ENCODE measurements at regions not wholly inside any gene's neighbourhood (a gene's known extent, or its start where the extent isn't known, plus 50 kb on each side); places are given as distances from the start of the nearest gene placed in this dataset.

DNA sequence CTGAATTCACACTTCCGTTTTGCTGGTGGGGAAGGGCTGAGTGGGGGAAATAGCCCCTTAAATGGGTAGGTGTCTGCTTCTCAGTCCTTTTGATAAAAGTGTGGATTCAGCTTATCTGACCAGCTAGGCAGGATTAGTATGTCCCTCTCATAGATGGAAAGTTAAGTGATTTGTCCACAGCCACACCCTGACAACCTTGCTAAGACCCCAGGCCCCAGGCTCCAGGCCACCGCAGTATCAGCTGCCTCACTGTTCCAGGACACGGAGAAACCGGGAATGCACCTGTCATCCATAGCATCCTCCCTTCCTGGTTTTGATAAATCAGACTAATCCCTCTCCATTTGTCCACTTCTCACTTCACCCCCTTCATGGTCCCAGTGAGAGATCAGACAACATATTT is 197.7 kb downstream of the USP12 start:
- no peak for ATAC-seq
- TF ChIP-seq GLIS3 (CRISPR knock-in tag; IDR thresholded peaks at IDR 0.05) (no peak), OSR1 (CRISPR knock-in tag; IDR thresholded peaks at IDR 0.05) (no peak), TOX (CRISPR knock-in tag; IDR thresholded peaks at IDR 0.05; ENCODE audit: borderline replicate concordance) (no peak), CSRNP3 (CRISPR knock-in tag; IDR thresholded peaks at IDR 0.05) (no peak), ESRRG (CRISPR knock-in tag; IDR thresholded peaks at IDR 0.05) (no peak), ARNTL (CRISPR knock-in tag; IDR thresholded peaks at IDR 0.05; ENCODE audit: borderline replicate concordance, low read depth) (no peak), CSDC2 (CRISPR knock-in tag; IDR thresholded peaks at IDR 0.05) (no peak), PATZ1 (CRISPR knock-in tag; IDR thresholded peaks at IDR 0.05; ENCODE audit: borderline replicate concordance) (no peak), ZC3H10 (CRISPR knock-in tag; IDR thresholded peaks at IDR 0.05) (no peak), TCF4 (CRISPR knock-in tag; IDR thresholded peaks at IDR 0.05; ENCODE audit: borderline replicate concordance) (no peak)

DNA sequence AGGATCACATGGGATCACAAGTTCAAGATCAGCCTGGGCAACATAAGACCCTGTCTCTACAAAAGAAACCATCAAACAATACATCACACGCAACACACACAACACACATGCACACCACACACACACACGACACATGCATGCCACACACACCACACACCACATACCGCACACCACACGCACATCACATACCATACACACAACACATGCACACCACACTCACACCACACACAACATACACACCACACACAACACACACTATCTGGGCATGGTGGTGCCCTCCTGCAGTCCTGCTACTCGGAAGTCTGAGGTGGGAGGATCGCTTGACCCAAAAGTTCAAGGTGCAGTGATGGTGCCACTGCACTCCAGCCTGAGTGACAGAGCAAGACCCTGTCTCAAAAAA is 198.3 kb downstream of the USP12 start:
- no peak for ATAC-seq
- no peak for TF ChIP-seq PPARA (CRISPR knock-in tag; IDR thresholded peaks at IDR 0.05; ENCODE audit: borderline replicate concordance)
- TF ChIP-seq PATZ1 (CRISPR knock-in tag; IDR thresholded peaks at IDR 0.05; ENCODE audit: borderline replicate concordance): no peak
- no peak for TF ChIP-seq ZNF565 (CRISPR knock-in tag; conservative IDR thresholded peaks at IDR 0.05; ENCODE audit: low read depth)
- TF ChIP-seq ZFP30 (CRISPR knock-in tag; IDR thresholded peaks at IDR 0.05): no peak
- TF ChIP-seq ZFP3 (CRISPR knock-in tag; IDR thresholded peaks at IDR 0.05): no peak
- TF ChIP-seq BACH2 (CRISPR knock-in tag; IDR thresholded peaks at IDR 0.05; ENCODE audit: borderline replicate concordance): no peak
- no peak for TF ChIP-seq ISL1 (CRISPR knock-in tag; IDR thresholded peaks at IDR 0.05)
- TF ChIP-seq ZNF8 (CRISPR knock-in tag; IDR thresholded peaks at IDR 0.05): no peak
- no peak for TF ChIP-seq OSR1 (CRISPR knock-in tag; IDR thresholded peaks at IDR 0.05)
- no peak for TF ChIP-seq GLIS3 (CRISPR knock-in tag; IDR thresholded peaks at IDR 0.05)
- no peak for TF ChIP-seq ESRRG (CRISPR knock-in tag; IDR thresholded peaks at IDR 0.05)
- no peak for TF ChIP-seq RARB (CRISPR knock-in tag; IDR thresholded peaks at IDR 0.05)
- no peak for TF ChIP-seq POU6F1 (CRISPR knock-in tag; IDR thresholded peaks at IDR 0.05; ENCODE audit: borderline replicate concordance, low read depth)
- TF ChIP-seq ZNF70 (CRISPR knock-in tag; IDR thresholded peaks at IDR 0.05): no peak
- no peak for TF ChIP-seq TCF4 (CRISPR knock-in tag; IDR thresholded peaks at IDR 0.05; ENCODE audit: borderline replicate concordance)
- no peak for TF ChIP-seq CSDC2 (CRISPR knock-in tag; IDR thresholded peaks at IDR 0.05)
- TF ChIP-seq SNAI2 (CRISPR knock-in tag; IDR thresholded peaks at IDR 0.05): no peak
- no peak for TF ChIP-seq TOX (CRISPR knock-in tag; IDR thresholded peaks at IDR 0.05; ENCODE audit: borderline replicate concordance)
- TF ChIP-seq ARNTL (CRISPR knock-in tag; IDR thresholded peaks at IDR 0.05; ENCODE audit: borderline replicate concordance, low read depth): no peak

GRCh38 chr13:26971990-26972887 is 199.4 kb downstream of the USP12 start:
- peak; percentile 54 for ATAC-seq
- TF ChIP-seq ZFP3 (CRISPR knock-in tag; IDR thresholded peaks at IDR 0.05) (no peak), ZFP30 (CRISPR knock-in tag; IDR thresholded peaks at IDR 0.05) (no peak), ESRRG (CRISPR knock-in tag; IDR thresholded peaks at IDR 0.05) (no peak), POU6F1 (CRISPR knock-in tag; IDR thresholded peaks at IDR 0.05; ENCODE audit: borderline replicate concordance, low read depth) (no peak), CSRNP3 (CRISPR knock-in tag; IDR thresholded peaks at IDR 0.05) (no peak)
- TF ChIP-seq, protein P1, sequence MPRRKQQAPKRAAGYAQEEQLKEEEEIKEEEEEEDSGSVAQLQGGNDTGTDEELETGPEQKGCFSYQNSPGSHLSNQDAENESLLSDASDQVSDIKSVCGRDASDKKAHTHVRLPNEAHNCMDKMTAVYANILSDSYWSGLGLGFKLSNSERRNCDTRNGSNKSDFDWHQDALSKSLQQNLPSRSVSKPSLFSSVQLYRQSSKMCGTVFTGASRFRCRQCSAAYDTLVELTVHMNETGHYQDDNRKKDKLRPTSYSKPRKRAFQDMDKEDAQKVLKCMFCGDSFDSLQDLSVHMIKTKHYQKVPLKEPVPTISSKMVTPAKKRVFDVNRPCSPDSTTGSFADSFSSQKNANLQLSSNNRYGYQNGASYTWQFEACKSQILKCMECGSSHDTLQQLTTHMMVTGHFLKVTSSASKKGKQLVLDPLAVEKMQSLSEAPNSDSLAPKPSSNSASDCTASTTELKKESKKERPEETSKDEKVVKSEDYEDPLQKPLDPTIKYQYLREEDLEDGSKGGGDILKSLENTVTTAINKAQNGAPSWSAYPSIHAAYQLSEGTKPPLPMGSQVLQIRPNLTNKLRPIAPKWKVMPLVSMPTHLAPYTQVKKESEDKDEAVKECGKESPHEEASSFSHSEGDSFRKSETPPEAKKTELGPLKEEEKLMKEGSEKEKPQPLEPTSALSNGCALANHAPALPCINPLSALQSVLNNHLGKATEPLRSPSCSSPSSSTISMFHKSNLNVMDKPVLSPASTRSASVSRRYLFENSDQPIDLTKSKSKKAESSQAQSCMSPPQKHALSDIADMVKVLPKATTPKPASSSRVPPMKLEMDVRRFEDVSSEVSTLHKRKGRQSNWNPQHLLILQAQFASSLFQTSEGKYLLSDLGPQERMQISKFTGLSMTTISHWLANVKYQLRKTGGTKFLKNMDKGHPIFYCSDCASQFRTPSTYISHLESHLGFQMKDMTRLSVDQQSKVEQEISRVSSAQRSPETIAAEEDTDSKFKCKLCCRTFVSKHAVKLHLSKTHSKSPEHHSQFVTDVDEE (CRISPR knock-in tag; IDR thresholded peaks at IDR 0.05): no peak

Data from SK-N-SH treated with all-trans-retinoic acid at 6 μM for 48 hours (cell line).